ENCODE measurements at regions not wholly inside any gene's neighbourhood (a gene's known extent, or its start where the extent isn't known, plus 50 kb on each side); places are given as distances from the start of the nearest gene placed in this dataset.

DNA sequence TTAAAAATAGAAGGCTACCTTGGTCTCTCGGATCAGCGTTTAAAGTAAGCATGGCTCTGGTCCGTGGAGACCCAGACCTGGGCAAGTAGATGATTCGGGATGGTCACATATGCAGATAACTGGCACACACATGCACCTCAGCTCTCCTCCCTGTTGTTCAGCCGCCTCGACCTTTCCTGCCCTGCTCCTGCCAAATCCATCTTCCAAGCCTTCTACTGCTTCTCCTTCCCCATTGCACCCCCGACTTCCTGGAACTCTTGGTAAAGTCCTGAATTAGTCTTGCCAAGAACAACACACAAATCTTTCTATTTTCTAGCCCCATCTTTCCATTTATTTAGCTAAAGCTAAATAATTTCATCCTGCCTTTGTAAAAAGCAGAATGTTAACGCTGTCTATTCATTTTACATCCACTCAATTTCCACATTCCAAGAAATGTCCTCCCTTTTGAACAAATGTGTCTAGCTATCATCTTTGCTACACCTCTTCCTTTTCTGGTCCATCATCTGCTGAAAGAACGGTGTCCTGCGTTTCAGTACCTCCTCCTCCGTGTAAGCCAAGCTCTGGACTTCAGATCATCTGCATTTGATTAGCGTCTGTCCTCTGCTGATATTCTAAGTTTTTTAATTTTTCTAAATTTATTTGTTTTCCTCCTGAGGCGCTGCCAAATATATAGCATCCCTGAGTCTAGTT is 92.5 kb downstream of the ZIC5 start:
- TF ChIP-seq, protein P1, sequence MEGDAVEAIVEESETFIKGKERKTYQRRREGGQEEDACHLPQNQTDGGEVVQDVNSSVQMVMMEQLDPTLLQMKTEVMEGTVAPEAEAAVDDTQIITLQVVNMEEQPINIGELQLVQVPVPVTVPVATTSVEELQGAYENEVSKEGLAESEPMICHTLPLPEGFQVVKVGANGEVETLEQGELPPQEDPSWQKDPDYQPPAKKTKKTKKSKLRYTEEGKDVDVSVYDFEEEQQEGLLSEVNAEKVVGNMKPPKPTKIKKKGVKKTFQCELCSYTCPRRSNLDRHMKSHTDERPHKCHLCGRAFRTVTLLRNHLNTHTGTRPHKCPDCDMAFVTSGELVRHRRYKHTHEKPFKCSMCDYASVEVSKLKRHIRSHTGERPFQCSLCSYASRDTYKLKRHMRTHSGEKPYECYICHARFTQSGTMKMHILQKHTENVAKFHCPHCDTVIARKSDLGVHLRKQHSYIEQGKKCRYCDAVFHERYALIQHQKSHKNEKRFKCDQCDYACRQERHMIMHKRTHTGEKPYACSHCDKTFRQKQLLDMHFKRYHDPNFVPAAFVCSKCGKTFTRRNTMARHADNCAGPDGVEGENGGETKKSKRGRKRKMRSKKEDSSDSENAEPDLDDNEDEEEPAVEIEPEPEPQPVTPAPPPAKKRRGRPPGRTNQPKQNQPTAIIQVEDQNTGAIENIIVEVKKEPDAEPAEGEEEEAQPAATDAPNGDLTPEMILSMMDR (optimal IDR thresholded peaks at IDR 0.05 in 1 of 3, IDR thresholded peaks at IDR 0.05 in 1 of 3, conservative IDR thresholded peaks at IDR 0.05 in 1 of 3; ENCODE audit: extremely low read depth in 1 of 3, insufficient read depth in 2 of 3, low read length in 3 of 3) = no peak
- no peak for TF ChIP-seq EZH2 (IDR thresholded peaks at IDR 0.05; ENCODE audit: low read length)
